GOT3 (cell line): ENCODE measurements at regions not wholly inside any gene's neighbourhood (a gene's known extent, or its start where the extent isn't known, plus 50 kb on each side); places are given as distances from the start of the nearest gene placed in this dataset.
"Not testable (repeated sequence)": the region's sequence is repeated elsewhere in the genome, so short reads cannot be mapped to it uniquely, and the experiment has no call there.

Source experiments
- DNase-seq: peaks from one replicate; lab custom pipeline; 2025; ENCODE audit warnings: mixed read lengths; lab: John Stamatoyannopoulos, UW

DNA sequence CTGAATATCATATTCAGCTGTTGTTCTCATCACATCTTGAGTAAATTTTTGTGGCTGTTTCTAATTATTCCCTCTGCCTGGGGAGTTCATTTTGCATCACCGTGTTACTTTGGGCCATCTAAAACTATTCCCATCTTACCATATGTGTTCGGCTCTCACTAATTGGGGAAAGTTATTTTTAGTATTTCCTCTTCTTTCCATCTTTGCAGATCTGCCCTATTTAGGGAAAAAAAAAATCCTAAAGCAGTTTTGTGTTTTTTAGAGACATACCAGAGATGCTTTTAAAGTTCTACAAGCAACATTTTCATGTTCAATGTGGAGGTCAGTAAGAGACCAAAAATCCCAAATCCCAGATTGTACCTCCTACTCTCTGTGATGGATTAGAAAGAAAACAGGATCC, 111.3 kb upstream of the NDUFV2 start:
- DNase-seq = no peak

- not testable (repeated sequence) for DNase-seq
These were observed 110.0 kb upstream of the NDUFV2 start for GRCh38 chr18:8992500-8992899.

DNA sequence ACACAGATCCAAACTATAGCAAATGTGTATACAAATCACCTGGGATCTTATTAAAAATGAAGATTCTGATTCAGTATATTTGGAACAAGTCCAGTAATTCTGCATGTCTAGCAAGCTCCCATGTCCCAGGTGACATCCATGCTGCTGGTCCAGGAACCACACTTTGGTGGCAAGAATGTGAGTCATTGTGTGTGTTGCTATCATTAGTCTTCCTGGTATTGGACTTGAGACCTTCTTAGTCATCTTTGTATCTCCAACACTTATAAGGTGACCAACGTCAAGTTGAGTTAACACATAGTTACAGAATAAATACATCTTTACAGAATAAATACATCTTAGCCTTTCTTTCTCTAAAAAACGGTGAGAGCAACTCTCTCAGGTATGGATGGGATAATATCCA, 107.9 kb upstream of the NDUFV2 start:
- no peak for DNase-seq

- DNase-seq = no peak
These were observed 107.4 kb upstream of the NDUFV2 start for GRCh38 chr18:8995096-8995495.

GRCh38 chr18:8996771-8997432, 105.6 kb upstream of the NDUFV2 start:
- no peak for DNase-seq

DNA sequence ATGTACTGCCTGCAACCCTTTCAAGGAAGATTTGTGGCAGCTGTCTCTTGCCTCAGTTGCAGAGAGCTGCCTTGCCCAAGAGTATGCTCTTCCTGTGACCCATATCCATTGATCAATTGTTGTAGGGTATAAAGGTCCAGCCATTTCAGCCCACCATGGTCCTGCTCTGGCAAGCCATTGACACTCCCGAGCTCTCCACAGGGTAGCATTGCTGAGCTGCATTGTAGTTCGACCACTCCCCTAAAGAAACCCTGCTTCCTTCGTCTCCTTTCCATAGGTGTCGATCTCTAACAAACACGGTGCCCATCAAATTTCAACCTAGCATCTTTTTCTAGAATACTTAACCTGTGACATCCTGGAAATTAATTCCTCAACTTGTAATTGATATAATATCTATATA, 104.9 kb upstream of the NDUFV2 start:
- no peak for DNase-seq

DNA sequence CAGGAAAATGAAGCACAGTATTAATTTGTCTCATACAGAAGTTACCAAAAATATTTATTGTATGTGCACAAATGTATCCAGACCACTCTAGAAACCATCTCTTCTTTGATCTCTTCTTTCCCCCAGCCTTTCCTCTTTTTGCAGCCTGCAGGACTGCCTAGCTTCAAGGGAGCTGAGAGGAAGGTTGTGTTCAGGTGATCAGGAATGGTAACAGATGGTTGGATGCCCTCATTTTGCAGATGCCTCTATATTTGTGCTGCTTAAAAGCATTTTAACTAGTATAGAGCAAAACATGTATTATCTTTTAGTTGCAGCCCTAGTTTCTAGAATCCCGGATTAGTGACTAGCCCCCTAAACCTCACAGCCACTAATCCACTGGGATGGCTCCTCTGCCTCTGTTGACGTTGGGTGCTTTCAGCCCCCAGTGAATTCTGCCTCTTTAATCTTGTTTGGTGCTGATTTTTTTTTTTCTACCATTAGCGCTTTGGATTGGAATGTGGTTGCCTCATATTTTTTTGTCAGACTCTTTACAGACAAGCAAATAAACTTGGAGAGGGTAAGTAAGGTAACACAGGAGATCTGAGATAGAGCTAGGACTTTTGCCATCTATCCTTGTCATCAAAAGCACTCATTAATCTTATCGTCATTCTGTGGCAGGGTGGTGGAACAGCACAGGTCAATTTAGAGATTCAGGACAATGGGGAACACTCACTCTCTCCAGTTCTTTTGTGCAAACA, 103.8 kb upstream of the NDUFV2 start:
- DNase-seq = no peak

- DNase-seq = no peak
These were observed 102.6 kb upstream of the NDUFV2 start for GRCh38 chr18:8999872-9000271.

DNA sequence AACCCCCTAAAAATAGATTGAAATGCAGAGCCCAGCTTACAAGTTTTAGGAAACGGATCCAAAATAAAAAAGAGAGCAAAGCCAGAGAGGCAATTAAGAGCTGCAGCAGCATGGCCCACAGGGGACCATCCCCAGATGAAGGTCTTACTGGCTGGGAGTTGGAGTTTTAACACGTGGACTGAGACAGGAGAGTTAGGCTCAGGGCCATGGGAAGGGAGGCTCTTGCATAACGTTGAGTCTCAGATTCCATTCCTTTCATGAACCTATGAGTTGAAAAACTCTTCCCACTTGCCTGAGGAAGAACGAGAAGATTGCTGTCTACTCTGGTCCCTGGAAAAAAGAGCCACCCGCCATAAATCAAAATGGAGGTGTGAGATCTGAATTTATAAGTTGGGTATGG, 101.8 kb upstream of the NDUFV2 start:
- DNase-seq = no peak

DNA sequence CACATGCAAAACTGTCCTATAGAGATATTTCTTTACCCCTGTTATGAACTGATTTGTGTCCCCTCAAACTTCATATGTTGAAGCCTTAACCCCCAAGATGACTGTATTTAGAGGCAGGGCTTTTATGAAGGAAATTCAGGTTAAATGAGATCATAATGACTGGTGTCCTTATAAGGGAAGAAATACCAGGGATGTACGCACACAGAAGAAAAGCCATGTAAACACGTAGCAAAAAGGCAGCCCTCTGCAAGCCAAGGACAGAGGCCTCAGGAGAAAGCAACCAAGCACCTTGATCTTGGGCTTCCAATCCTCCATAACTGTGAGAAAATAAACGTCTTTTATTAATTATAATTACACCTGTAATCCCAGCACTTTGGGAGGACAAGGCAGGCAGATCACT, 101.3 kb upstream of the NDUFV2 start:
- no peak for DNase-seq

DNA sequence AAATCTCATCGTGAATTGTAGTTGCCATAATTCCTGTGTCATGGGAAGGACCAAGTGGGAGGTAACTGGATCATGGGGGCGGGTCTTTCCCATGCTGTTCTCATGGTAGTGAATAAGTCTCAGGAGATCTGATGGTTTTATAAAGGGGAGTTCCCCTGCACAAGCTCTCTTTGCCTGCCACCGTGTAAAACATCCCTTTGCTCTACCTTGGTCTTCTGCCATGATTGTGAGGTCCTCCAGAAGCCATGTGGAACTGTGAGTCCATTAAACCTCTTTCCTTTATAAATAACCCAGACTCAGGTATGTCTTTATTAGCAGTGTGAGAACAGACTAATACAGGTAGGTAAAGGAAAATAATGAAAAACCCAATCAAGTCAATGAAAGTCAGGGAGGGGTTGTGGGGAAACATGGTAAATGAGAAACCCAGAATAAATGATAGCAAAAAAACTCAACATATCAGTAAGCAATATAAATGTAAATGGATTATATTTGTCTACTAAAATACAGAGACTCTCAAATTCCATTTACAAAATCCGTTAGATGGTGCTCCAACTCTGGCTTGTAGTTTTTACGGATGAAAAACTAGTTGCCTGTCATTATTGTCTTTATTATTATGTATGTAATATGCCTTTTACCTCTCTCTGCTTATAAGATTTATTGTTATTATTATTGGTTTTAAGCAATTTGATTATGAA, 98.9 kb upstream of the NDUFV2 start:
- DNase-seq = no peak

DNA sequence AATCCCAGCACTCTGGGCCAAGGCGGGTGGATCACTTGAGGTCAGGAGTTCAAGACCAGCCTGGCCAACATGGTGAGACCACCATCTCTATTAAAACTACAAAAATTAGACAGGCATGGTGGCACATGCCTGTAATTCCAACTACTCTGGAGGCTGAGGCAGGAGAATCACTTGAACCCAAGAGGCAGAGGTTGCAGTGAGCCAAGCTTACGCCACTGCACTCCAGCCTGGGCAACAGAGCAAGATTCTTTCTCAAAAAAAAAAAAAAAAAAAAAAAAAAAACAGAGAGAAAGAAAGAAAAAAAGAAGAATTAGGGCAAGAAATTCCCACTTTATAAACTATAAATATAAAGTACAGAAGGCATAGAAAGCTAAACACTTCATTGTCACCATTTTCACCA, 98.2 kb upstream of the NDUFV2 start:
- DNase-seq = not testable (repeated sequence)

GRCh38 chr18:9007700-9008099, 94.8 kb upstream of the NDUFV2 start:
- not testable (repeated sequence) for DNase-seq

DNA sequence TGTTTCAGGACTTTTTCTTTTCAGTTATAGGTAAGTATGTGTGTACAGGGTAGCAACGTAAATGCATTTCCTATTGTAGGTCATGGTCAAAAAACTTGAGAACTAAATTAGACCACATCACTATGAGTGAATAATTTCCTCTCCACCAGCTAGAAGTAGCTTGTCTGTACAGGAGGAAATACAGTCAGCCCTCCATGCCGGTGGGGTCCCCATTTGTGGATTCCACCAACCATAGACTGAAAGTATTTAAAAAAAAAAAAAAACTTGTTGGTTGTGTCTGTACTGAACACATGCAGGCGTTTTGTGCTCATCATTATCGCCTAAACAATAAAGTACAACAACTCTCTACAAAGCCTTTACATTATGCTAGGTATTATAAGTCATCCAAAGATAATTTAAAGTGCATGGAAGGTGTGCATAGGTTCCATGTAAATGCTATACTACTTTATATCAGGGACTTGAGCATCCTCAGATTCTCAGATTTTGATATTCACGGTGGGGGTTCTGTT, 94.2 kb upstream of the NDUFV2 start:
- DNase-seq = no peak

DNA sequence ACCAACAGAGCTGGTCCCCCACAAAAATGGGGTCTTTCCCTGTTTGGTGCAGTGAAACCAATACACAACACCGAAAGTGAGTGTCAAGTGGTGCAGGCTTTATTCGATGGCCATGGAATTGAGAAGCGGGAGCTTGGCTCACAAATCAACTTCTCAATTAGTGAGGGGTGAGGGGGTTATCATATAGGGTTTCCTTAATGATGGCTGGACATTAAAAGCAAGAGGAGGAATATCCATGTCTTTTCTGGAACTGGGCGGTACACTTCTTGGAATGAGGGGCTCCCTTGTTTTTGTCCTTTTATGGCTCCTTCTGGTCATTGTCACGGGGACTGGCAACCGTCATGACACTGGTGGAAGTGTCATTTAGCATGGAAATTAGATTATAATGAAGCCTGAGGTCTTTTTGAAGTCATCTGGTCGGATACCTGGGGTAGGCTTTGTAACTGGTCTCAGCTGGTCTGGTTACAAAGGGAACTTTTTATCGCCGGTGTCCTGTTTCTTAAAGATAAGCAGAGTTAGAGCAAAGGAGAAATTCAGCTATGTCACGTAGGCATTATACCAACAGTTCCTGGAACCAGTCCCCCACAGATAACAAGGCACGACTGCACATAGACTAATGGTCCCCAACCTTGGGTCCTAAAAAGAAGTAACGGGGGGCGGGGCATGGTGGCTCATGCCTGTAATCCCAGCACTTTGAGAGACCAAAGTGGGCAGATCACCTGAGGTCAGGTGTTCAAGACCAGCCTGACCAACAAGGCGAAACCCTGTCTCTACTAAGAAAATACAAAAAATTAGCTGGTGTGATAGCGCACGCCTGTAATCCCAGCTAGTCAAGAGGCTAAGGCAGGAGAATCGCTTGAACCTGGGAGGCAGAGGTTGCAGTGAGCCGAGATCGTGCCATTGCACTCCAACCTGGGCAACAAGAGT, 93.5 kb upstream of the NDUFV2 start:
- no peak for DNase-seq

GRCh38 chr18:9009703-9010488, 92.6 kb upstream of the NDUFV2 start:
- DNase-seq = no peak

DNA sequence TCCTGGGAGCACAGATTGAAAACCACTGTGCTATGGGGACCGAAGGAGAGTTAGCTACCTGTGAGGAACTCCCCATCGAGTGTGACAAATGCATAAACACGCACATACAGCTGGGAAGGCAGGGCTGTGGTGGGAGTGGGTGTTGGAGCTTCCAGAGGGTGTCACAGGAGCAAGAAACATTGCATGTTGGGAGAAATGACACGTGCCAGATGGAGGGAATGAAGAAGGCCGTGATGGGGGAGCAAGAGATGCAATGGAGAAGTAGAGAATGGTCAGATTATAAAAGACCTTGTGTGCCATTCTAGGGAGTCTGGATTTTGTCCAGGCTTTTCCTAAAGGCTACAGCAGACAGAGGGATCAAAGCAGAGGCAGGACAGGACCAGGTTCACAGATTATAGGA, 91.1 kb upstream of the NDUFV2 start:
- no peak for DNase-seq

DNA sequence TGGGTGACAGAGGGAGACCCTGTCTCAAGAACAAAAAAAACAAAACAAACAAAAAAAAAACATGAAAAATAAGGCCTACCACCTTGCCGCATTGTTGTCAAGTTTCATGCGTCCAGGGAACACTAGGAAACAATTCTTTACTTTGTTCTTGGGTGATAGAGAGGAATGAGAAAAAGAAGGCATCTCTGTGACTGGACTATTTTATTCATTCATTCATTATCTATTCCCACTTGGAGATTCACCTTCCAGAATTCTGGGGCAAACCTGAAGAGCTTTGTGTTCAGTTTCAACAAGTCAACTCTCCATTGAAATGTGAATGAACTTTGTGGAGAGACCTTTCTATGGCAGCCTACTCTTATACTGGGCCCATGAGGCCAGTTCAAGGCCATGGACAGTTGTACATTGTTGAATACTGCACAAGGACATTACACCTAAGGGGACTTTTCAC, 88.5 kb upstream of the NDUFV2 start:
- DNase-seq = no peak

DNA sequence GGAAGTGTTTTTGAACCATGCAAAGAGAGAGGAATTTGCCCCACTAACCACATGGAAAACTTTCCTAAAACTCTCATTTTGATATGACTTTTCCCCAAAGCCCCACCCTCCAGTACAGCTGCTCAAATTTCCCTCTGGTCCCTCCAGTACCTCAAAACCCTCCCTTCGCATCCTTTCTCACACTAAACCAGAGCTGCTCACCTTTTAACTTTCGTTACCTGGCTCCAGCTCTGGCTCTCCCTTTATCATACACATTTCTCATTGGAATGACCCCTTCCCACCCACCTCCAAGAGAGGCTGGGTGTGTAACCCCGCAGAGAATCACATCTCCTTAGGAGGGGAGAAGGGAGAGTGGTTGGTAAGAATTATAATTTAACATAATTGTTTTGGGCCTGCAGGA, 86.8 kb upstream of the NDUFV2 start:
- no peak for DNase-seq

GRCh38 chr18:9016633-9017166, 85.8 kb upstream of the NDUFV2 start:
- DNase-seq = no peak
